NCI-H1417 (cell line): ENCODE measurements at regions not wholly inside any gene's neighbourhood (a gene's known extent, or its start where the extent isn't known, plus 50 kb on each side); places are given as distances from the start of the nearest gene placed in this dataset.
"Not testable (repeated sequence)": the region's sequence is repeated elsewhere in the genome, so short reads cannot be mapped to it uniquely, and the experiment has no call there.

Experiments
- DNase-seq, 3 experiments: peaks; one replicate each; lab custom pipeline; 2025; lab: John Stamatoyannopoulos, UW

- DNase-seq: no peak
Measured at GRCh38 chr20:55528482-55528881, 476.8 kb downstream of the CBLN4 start.

- DNase-seq: no peak
Measured at GRCh38 chr20:55522296-55522815, 483.0 kb downstream of the CBLN4 start.

GRCh38 chr20:55517584-55517983 is 487.7 kb downstream of the CBLN4 start:
- DNase-seq: not testable (repeated sequence)

- peak in 1 of 3 experiments; percentile 24 for DNase-seq
Measured at GRCh38 chr20:55515832-55516231, 489.5 kb downstream of the CBLN4 start.

- DNase-seq: peak in 2 of 3 experiments; percentile 25 to 77
Measured at GRCh38 chr20:55514531-55514930, 490.8 kb downstream of the CBLN4 start.

GRCh38 chr20:55513954-55514353 is 491.4 kb downstream of the CBLN4 start:
- DNase-seq: peak in 1 of 3 experiments; percentile 14

GRCh38 chr20:55500130-55500529 is 505.2 kb downstream of the CBLN4 start:
- peak in 1 of 3 experiments; percentile 33 for DNase-seq

GRCh38 chr20:55488593-55488992 is 516.7 kb downstream of the CBLN4 start:
- DNase-seq: no peak

GRCh38 chr20:55478724-55479450 is 526.4 kb downstream of the CBLN4 start:
- no peak for DNase-seq

- DNase-seq: no peak
Measured at GRCh38 chr20:55472704-55473103, 532.6 kb downstream of the CBLN4 start.

- no peak for DNase-seq
Measured at GRCh38 chr20:55471052-55472006, 534.0 kb downstream of the CBLN4 start.

GRCh38 chr20:55469074-55469473 is 536.2 kb downstream of the CBLN4 start:
- DNase-seq: no peak

- DNase-seq: no peak
Measured at GRCh38 chr20:55461519-55461918, 543.8 kb downstream of the CBLN4 start.

- no peak for DNase-seq
Measured at GRCh38 chr20:55456316-55456940, 548.9 kb downstream of the CBLN4 start.

GRCh38 chr20:55449091-55449490 is 556.2 kb downstream of the CBLN4 start:
- DNase-seq: no peak

GRCh38 chr20:55446301-55446700 is 559.0 kb downstream of the CBLN4 start:
- no peak for DNase-seq

- DNase-seq: no peak
Measured at GRCh38 chr20:55439070-55439469, 566.2 kb downstream of the CBLN4 start.

- DNase-seq: no peak
Measured at GRCh38 chr20:55437798-55438415, 567.4 kb downstream of the CBLN4 start.

GRCh38 chr20:55424968-55425367 is 580.4 kb downstream of the CBLN4 start:
- no peak for DNase-seq

- no peak for DNase-seq
Measured at GRCh38 chr20:55424476-55424875, 580.8 kb downstream of the CBLN4 start.

- DNase-seq: no peak
Measured at GRCh38 chr20:55417836-55418235, 587.5 kb downstream of the CBLN4 start.
